PC-3 (cell line): ENCODE measurements at regions not wholly inside any gene's neighbourhood (a gene's known extent, or its start where the extent isn't known, plus 50 kb on each side); places are given as distances from the start of the nearest gene placed in this dataset.

Experiments
- ATAC-seq: fragments of 200-7000 bp; cut with Tn5 transposase; 2 replicates; pipeline ENCODE4 v1.9.1; 2020; ENCODE audit warnings: mild to moderate bottlenecking, moderate library complexity
- BruUV-seq: library from RNA; stranded (reverse); fragments of 400-500 nt; replicated peaks from 2 replicates; lab custom pipeline; 2021; lab: Mats Ljungman, UMichigan
- CTCF ChIA-PET: fragments of 300-600 bp; sonication (Branson Sonifier 250); formaldehyde crosslinking; loops from one replicate; lab custom pipeline; 2022; ENCODE audit warnings: antibody characterized with exemption; lab: Charles Lee
- POLR2A ChIA-PET: fragments of 300-600 bp; sonication (Branson Sonifier 250); formaldehyde crosslinking; loops from one replicate; lab custom pipeline; 2022; ENCODE audit warnings: antibody characterized with exemption; ENCODE audit not compliant: unreplicated experiment; lab: Charles Lee
- DNase-seq: peaks from one replicate; pipeline ENCODE4 v3.0.0-alpha.2; 2015
- H2AFZ ChIP-seq: fragments of 300-600 bp; sonication (generic); 2 replicates; pipeline ENCODE4 v1.6.0; 2016; ENCODE audit warnings: antibody characterized with exemption, low read length
- H3F3A ChIP-seq: fragments of 300-600 bp; sonication (generic); one replicate; pipeline ENCODE4 v1.6.0; 2017; ENCODE audit warnings: antibody characterized with exemption, low read length, control low read depth, mild to moderate bottlenecking; ENCODE audit not compliant: unreplicated experiment
- H3K27ac ChIP-seq: fragments of 300-600 bp; sonication (generic); 2 replicates; pipeline ENCODE4 v1.5.1; 2016; ENCODE audit warnings: mild to moderate bottlenecking, low read length
- H3K27me3 ChIP-seq: fragments of 300-600 bp; sonication (generic); 2 replicates; pipeline ENCODE4 v1.6.1; 2016; ENCODE audit warnings: low read length, mixed read lengths
- H3K36me3 ChIP-seq: fragments of 300-600 bp; sonication (generic); 2 replicates; pipeline ENCODE4 v1.6.1; 2016; ENCODE audit warnings: low read depth, mixed run types, low read length, mixed read lengths
- H3K4me1 ChIP-seq: fragments of 300-600 bp; sonication (generic); 2 replicates; pipeline ENCODE4 v1.5.1; 2016; ENCODE audit warnings: low read length; ENCODE audit not compliant: insufficient read depth
- H3K4me2 ChIP-seq: fragments of 300-600 bp; sonication (generic); 2 replicates; pipeline ENCODE4 v1.6.0; 2016; ENCODE audit warnings: low read length
- H3K4me3 ChIP-seq: fragments of 300-600 bp; sonication (generic); 2 replicates; pipeline ENCODE4 v1.5.1; 2016; ENCODE audit warnings: mild to moderate bottlenecking, low read length, mixed read lengths
- H3K79me2 ChIP-seq: fragments of 300-600 bp; sonication (generic); 2 replicates; pipeline ENCODE4 v1.6.1; 2017; ENCODE audit warnings: low read length, mixed read lengths
- H3K9ac ChIP-seq: fragments of 300-600 bp; sonication (generic); 2 replicates; pipeline ENCODE4 v1.6.0; 2016; ENCODE audit warnings: mild to moderate bottlenecking, low read length
- H3K9me2 ChIP-seq: fragments of 300-600 bp; sonication (generic); replicated peaks from 2 replicates; pipeline ENCODE4 v1.6.1; 2016; ENCODE audit warnings: mixed run types, low read length, mixed read lengths
- H3K9me3 ChIP-seq: fragments of 300-600 bp; sonication (generic); 2 replicates; pipeline ENCODE4 v1.6.1; 2016; ENCODE audit warnings: low read length, mixed read lengths
- H4K20me1 ChIP-seq: fragments of 300-600 bp; sonication (generic); 2 replicates; pipeline ENCODE4 v1.6.1; 2016; ENCODE audit warnings: low read length, mixed read lengths
- CTCF ChIP-seq: fragments of 300-600 bp; sonication (generic); conservative IDR thresholded peaks from 2 replicates; pipeline ENCODE4 v1.5.1; 2017; ENCODE audit warnings: antibody characterized with exemption, low read depth, mild to moderate bottlenecking, low read length
- EZH2 ChIP-seq: fragments of 300-600 bp; sonication (generic); IDR thresholded peaks from one replicate; pipeline ENCODE4 v1.6.1; 2017; ENCODE audit warnings: antibody characterized with exemption, mild to moderate bottlenecking, low read length; ENCODE audit not compliant: unreplicated experiment
- EZH2phosphoT487 ChIP-seq: fragments of 300-600 bp; sonication (generic); IDR thresholded peaks from 2 replicates; pipeline ENCODE4 v1.6.1; 2018; ENCODE audit warnings: mild to moderate bottlenecking, antibody characterized with exemption, low read length, borderline replicate concordance
- intact Hi-C: fragments of 100-400 bp; cut with micrococcal nuclease; formaldehyde crosslinking; loops from 2 replicates; pipeline ENCODE4 v1.9.0; 2023

DNA sequence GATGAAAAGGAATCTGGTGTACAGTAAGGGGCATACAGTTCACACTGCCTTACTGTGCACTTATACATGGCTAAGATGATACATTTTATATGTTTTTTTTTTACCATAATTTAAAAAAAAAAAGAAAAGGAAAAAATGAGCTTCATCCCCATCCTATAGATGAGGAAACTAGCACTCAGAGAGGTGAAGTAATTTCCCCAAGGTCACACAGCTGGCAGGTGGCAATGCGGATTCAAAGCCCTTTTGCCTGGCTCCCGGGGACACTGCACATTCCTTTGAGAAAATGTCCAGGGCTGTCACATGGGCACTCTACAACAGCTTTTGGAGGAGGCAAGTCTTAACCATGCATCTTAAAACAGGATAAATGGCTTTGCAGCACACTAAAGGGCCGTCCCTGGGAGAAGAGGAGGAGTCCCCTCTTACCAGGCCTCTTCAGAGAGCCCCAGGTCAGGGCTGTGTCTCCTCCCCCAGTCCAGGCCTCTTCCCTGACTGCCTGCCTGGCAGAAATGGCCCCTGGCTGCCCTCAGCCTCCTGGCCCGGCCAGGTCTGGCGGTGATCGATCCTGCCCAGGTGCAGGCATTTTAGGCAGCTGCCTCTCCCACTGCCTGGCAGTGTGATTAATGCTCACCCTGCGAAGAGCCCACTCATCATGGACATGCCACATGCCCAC, 95.1 kb upstream of the LINGO1 start:
- Histone ChIP-seq H2AFZ (no peak overlapping the region), H3K4me1 (no peaks in the 10 kb centered on the region), H3K9me2 (no peaks in the 10 kb centered on the region), H3K9me3 (no peaks in the 10 kb centered on the region), H3K79me2 (no peaks in the 10 kb centered on the region), H3K27me3 (peaks cover 46% of the 10 kb centered on the region), H3K9ac (no peak overlapping the region), H3K4me3 (no peak overlapping the region), H3K27ac (no peak overlapping the region), H3K4me2 (no peak overlapping the region), H4K20me1 (no peaks in the 10 kb centered on the region), H3K36me3 (no peaks in the 10 kb centered on the region), H3F3A (no peaks in the 10 kb centered on the region)
- DNase-seq (no peak), ATAC-seq (no peak)
- no TSS peak for BruUV-seq
- ChIA-PET CTCF (interaction anchor here (0.6 kb wide), 1 partner anchor 95 kb away, joined by 3 read pairs; no protein-coding TSS in a partner anchor), POLR2A (interaction anchor here (0.6 kb wide), 1 partner anchor 541 kb away, joined by 9 read pairs; no protein-coding TSS in a partner anchor)
- intact Hi-C loops = no loop called here
- no peak for TF ChIP-seq CTCF
- no peak for TF ChIP-seq EZH2phosphoT487
- no peak for TF ChIP-seq EZH2

DNA sequence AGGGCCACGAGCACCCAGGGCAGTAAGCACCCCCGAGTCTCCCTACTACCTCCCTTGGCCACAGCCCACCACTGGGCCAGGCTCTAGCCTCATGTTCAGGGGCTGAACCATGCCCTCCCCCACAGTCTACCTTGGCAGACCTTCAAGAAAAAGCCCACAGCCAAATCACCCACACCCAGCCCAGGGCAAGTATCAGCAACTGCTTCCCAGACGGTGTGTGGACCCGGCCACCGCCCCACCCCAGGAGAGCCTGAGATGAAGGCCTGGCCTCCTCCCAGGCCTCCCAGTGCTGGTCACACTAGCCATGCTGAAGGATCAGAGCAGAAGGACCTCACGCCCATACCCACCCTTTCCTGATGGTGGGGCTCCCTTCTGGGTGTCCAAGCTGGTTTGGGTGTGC, 92.0 kb upstream of the LINGO1 start:
- ATAC-seq (no peak), DNase-seq (no peak)
- Histone ChIP-seq H3K4me3 (no peak overlapping the region), H4K20me1 (no peaks in the 10 kb centered on the region), H3F3A (no peaks in the 10 kb centered on the region), H3K4me1 (no peaks in the 10 kb centered on the region), H3K27ac (no peak overlapping the region), H3K27me3 (peaks cover 19% of the 10 kb centered on the region), H3K4me2 (no peak overlapping the region), H2AFZ (no peak overlapping the region), H3K9me3 (no peaks in the 10 kb centered on the region), H3K9me2 (no peaks in the 10 kb centered on the region), H3K9ac (no peak overlapping the region), H3K36me3 (no peaks in the 10 kb centered on the region), H3K79me2 (no peaks in the 10 kb centered on the region)
- POLR2A ChIA-PET = no interaction called here
- BruUV-seq = no TSS peak
- CTCF ChIA-PET = no interaction called here
- intact Hi-C loops = no loop called here
- no peak for TF ChIP-seq EZH2
- no peak for TF ChIP-seq CTCF
- TF ChIP-seq EZH2phosphoT487 = no peak

DNA sequence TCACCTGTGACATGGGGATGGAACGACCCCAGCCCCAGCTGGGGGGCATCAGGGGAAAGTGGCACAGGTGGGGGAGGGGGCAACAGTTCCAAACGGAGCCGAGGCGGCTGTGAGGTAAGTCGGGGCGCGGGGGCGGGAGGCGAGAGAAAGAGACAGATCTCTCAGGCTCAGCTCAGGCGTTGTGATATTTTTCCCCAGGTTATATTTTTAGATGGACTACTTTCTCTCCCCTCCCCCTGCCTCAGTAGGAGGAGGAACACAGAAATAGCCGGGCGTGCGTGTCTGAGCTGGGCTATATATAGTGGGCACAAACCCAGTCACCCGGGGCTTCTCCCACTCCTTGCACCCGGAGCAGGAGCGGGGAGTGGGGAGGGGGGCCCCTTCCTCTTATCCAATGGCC, 91.0 kb upstream of the LINGO1 start:
- H4K20me1 ChIP-seq = no peaks in the 10 kb centered on the region
- no peaks in the 10 kb centered on the region for H3K36me3 ChIP-seq
- H3K4me1 ChIP-seq = no peaks in the 10 kb centered on the region
- ChIA-PET POLR2A (no interaction called here), CTCF (no interaction called here)
- no TSS peak for BruUV-seq
- H3F3A ChIP-seq = no peaks in the 10 kb centered on the region
- H3K9me3 ChIP-seq = no peaks in the 10 kb centered on the region
- H3K27me3 ChIP-seq = peaks cover 10% of the 10 kb centered on the region; the same call in 1 of the 2 replicates
- DNase-seq (no peak), ATAC-seq (no peak)
- no peak overlapping the region for H3K4me3 ChIP-seq
- no peak for TF ChIP-seq EZH2phosphoT487
- no peak for TF ChIP-seq CTCF
- no peak for TF ChIP-seq EZH2
- no peaks in the 10 kb centered on the region for H3K79me2 ChIP-seq
- intact Hi-C loops = no loop called here
- H3K4me2 ChIP-seq = no peak overlapping the region
- no peak overlapping the region for H2AFZ ChIP-seq
- H3K9me2 ChIP-seq = no peaks in the 10 kb centered on the region
- no peak overlapping the region for H3K9ac ChIP-seq
- H3K27ac ChIP-seq = no peak overlapping the region
